HG02981 (cell line): ENCODE measurements at regions not wholly inside any gene's neighbourhood (a gene's known extent, or its start where the extent isn't known, plus 50 kb on each side); places are given as distances from the start of the nearest gene placed in this dataset.
"Not testable (repeated sequence)": the region's sequence is repeated elsewhere in the genome, so short reads cannot be mapped to it uniquely, and the experiment has no call there.

Experiments used
- ATAC-seq: cut with Tn5 transposase; IDR thresholded peaks from one replicate; pipeline ENCODE4 v1.9.1; 2021; ENCODE audit warnings: mild to moderate bottlenecking, moderate library complexity; ENCODE audit not compliant: unreplicated experiment

- ATAC-seq: not testable (repeated sequence)
Observed at GRCh38 chr5:1982561-1982960, 99.8 kb upstream of the IRX4 start.

GRCh38 chr5:1975898-1976765, 93.4 kb upstream of the IRX4 start:
- ATAC-seq: no peak

- ATAC-seq: no peak
Observed at GRCh38 chr5:1975406-1975715, 92.6 kb upstream of the IRX4 start.

GRCh38 chr5:1974501-1975405, 92.0 kb upstream of the IRX4 start:
- no peak for ATAC-seq

GRCh38 chr5:1974081-1974480, 91.4 kb upstream of the IRX4 start:
- ATAC-seq: no peak

GRCh38 chr5:1973391-1974013, 90.8 kb upstream of the IRX4 start:
- ATAC-seq: no peak

GRCh38 chr5:1971944-1972343, 89.2 kb upstream of the IRX4 start:
- ATAC-seq: no peak

- no peak for ATAC-seq
Observed at GRCh38 chr5:1967736-1968135, 85.0 kb upstream of the IRX4 start.

- no peak for ATAC-seq
Observed at GRCh38 chr5:1966461-1966860, 83.7 kb upstream of the IRX4 start.

GRCh38 chr5:1965925-1966324, 83.2 kb upstream of the IRX4 start:
- ATAC-seq: no peak

GRCh38 chr5:1963941-1964451, 81.3 kb upstream of the IRX4 start:
- ATAC-seq: no peak

- ATAC-seq: no peak
Observed at GRCh38 chr5:1963358-1963757, 80.6 kb upstream of the IRX4 start.

- no peak for ATAC-seq
Observed at GRCh38 chr5:1962619-1963355, 80.1 kb upstream of the IRX4 start.

- no peak for ATAC-seq
Observed at GRCh38 chr5:1961952-1962595, 79.3 kb upstream of the IRX4 start.

GRCh38 chr5:1961304-1961946, 78.7 kb upstream of the IRX4 start:
- ATAC-seq: no peak

- no peak for ATAC-seq
Observed at GRCh38 chr5:1960595-1961303, 78.0 kb upstream of the IRX4 start.

- ATAC-seq: no peak
Observed at GRCh38 chr5:1959725-1960581, 77.2 kb upstream of the IRX4 start.

GRCh38 chr5:1959231-1959630, 76.5 kb upstream of the IRX4 start:
- ATAC-seq: no peak
